ENCODE measurements at regions not wholly inside any gene's neighbourhood (a gene's known extent, or its start where the extent isn't known, plus 50 kb on each side); places are given as distances from the start of the nearest gene placed in this dataset.

- H3K27ac Mint-ChIP-seq, result no peak overlapping the region
- peaks cover 9% of the 10 kb centered on the region for H3K36me3 Mint-ChIP-seq
- no peaks in the 10 kb centered on the region for H3K9me3 ChIP-seq
- H3K4me1 ChIP-seq (ENCODE audit: control insufficient read depth in 1 of 2, extremely low read depth in 1 of 2, insufficient read depth in 2 of 2, low read length in 2 of 2), result no peaks in the 10 kb centered on the region
- POLR2A ChIA-PET, result no interaction called here
- H3K27me3 Mint-ChIP-seq, result no peaks in the 10 kb centered on the region
- no peaks in the 10 kb centered on the region for H3K4me1 Mint-ChIP-seq
- H3K4me3 Mint-ChIP-seq, result no peak overlapping the region
- no CpG with 5 or more reads among the region's 5 CpGs for WGBS (ENCODE audit: insufficient coverage)
- H3K9me3 Mint-ChIP-seq, result peaks cover 0 to 17% (median 14%) of the 10 kb centered on the region in 3 donors
- ATAC-seq (replicated peaks in 1 of 4) (no peak), DNase-seq (no peak)
- H3K36me3 ChIP-seq (ENCODE audit: control insufficient read depth in 2 of 2, extremely low read depth in 1 of 2, insufficient read depth in 1 of 2, low read length in 1 of 2), result no peaks in the 10 kb centered on the region
- H3K27ac ChIP-seq (ENCODE audit: low read length), result no peak overlapping the region
- H3K4me3 ChIP-seq (ENCODE audit: control insufficient read depth in 1 of 2, extremely low read depth in 1 of 2, low read length in 1 of 2), result no peak overlapping the region
- H3K27me3 ChIP-seq (replicated peaks in 1 of 2; ENCODE audit: control insufficient read depth in 2 of 2, extremely low read depth in 1 of 2, insufficient read depth in 2 of 2, low read length in 1 of 2), result peaks cover 0 to 5% of the 10 kb centered on the region in 2 experiments
- CTCF ChIA-PET, result no interaction called here
These were observed 93.8 kb downstream of the GLRX3 start for GRCh38 chr10:130230036-130230435.

GRCh38 chr10:130230611-130231010 lies 94.4 kb downstream of the GLRX3 start:
- Mint-ChIP-seq H3K36me3 (peaks cover 9% of the 10 kb centered on the region), H3K4me1 (no peaks in the 10 kb centered on the region), H3K27me3 (no peaks in the 10 kb centered on the region), H3K27ac (no peak overlapping the region), H3K9me3 (peaks cover 0 to 17% (median 14%) of the 10 kb centered on the region in 3 donors), H3K4me3 (no peak overlapping the region)
- DNase-seq (no peak), ATAC-seq (replicated peaks in 1 of 4) (no peak)
- H3K27me3 ChIP-seq (replicated peaks in 1 of 2; ENCODE audit: control insufficient read depth in 2 of 2, extremely low read depth in 1 of 2, insufficient read depth in 2 of 2, low read length in 1 of 2), result peaks cover 0 to 5% of the 10 kb centered on the region in 2 experiments
- 44% methylated on average over 5 of the region's 6 CpGs for WGBS (ENCODE audit: insufficient coverage)
- H3K27ac ChIP-seq (ENCODE audit: low read length), result no peak overlapping the region
- H3K4me1 ChIP-seq (ENCODE audit: control insufficient read depth in 1 of 2, extremely low read depth in 1 of 2, insufficient read depth in 2 of 2, low read length in 2 of 2), result no peaks in the 10 kb centered on the region
- ChIA-PET CTCF (no interaction called here), POLR2A (no interaction called here)
- H3K9me3 ChIP-seq, result no peaks in the 10 kb centered on the region
- no peak overlapping the region for H3K4me3 ChIP-seq (ENCODE audit: control insufficient read depth in 1 of 2, extremely low read depth in 1 of 2, low read length in 1 of 2)
- H3K36me3 ChIP-seq (ENCODE audit: control insufficient read depth in 2 of 2, extremely low read depth in 1 of 2, insufficient read depth in 1 of 2, low read length in 1 of 2), result no peaks in the 10 kb centered on the region

GRCh38 chr10:130231251-130231741 lies 95.1 kb downstream of the GLRX3 start:
- ChIA-PET CTCF (no interaction called here), POLR2A (no interaction called here)
- DNase-seq (no peak), ATAC-seq (replicated peaks in 1 of 4) (no peak)
- Mint-ChIP-seq H3K9me3 (peaks cover 0 to 17% (median 14%) of the 10 kb centered on the region in 3 donors), H3K4me1 (no peaks in the 10 kb centered on the region), H3K27ac (no peak overlapping the region), H3K36me3 (peaks cover 9% of the 10 kb centered on the region), H3K27me3 (no peaks in the 10 kb centered on the region), H3K4me3 (no peak overlapping the region)
- WGBS (ENCODE audit: insufficient coverage), result 89% methylated on average over 15 of the region's 15 CpGs
- Histone ChIP-seq H3K36me3 (ENCODE audit: control insufficient read depth in 2 of 2, extremely low read depth in 1 of 2, insufficient read depth in 1 of 2, low read length in 1 of 2) (no peaks in the 10 kb centered on the region), H3K9me3 (no peaks in the 10 kb centered on the region), H3K27me3 (replicated peaks in 1 of 2; ENCODE audit: control insufficient read depth in 2 of 2, extremely low read depth in 1 of 2, insufficient read depth in 2 of 2, low read length in 1 of 2) (peaks cover 0 to 2% of the 10 kb centered on the region in 2 experiments), H3K27ac (ENCODE audit: low read length) (no peak overlapping the region), H3K4me3 (ENCODE audit: control insufficient read depth in 1 of 2, extremely low read depth in 1 of 2, low read length in 1 of 2) (no peak overlapping the region), H3K4me1 (ENCODE audit: control insufficient read depth in 1 of 2, extremely low read depth in 1 of 2, insufficient read depth in 2 of 2, low read length in 2 of 2) (no peaks in the 10 kb centered on the region)

GRCh38 chr10:130232166-130233034 lies 96.2 kb downstream of the GLRX3 start:
- H3K36me3 Mint-ChIP-seq, result peaks cover 1% of the 10 kb centered on the region
- H3K4me3 ChIP-seq (ENCODE audit: control insufficient read depth in 1 of 2, extremely low read depth in 1 of 2, low read length in 1 of 2), result no peak overlapping the region
- WGBS (ENCODE audit: insufficient coverage), result 93% methylated on average over 23 of the region's 28 CpGs
- no peak overlapping the region for H3K27ac Mint-ChIP-seq
- H3K4me1 Mint-ChIP-seq, result no peaks in the 10 kb centered on the region
- no peak for DNase-seq
- no peak for ATAC-seq (replicated peaks in 1 of 4)
- H3K27me3 Mint-ChIP-seq, result no peaks in the 10 kb centered on the region
- H3K27me3 ChIP-seq (replicated peaks in 1 of 2; ENCODE audit: control insufficient read depth in 2 of 2, extremely low read depth in 1 of 2, insufficient read depth in 2 of 2, low read length in 1 of 2), result no peaks in the 10 kb centered on the region
- no peaks in the 10 kb centered on the region for H3K9me3 ChIP-seq
- ChIA-PET CTCF (no interaction called here), POLR2A (no interaction called here)
- H3K4me1 ChIP-seq (ENCODE audit: control insufficient read depth in 1 of 2, extremely low read depth in 1 of 2, insufficient read depth in 2 of 2, low read length in 2 of 2), result no peaks in the 10 kb centered on the region
- peaks cover 0 to 12% (median 10%) of the 10 kb centered on the region in 3 donors for H3K9me3 Mint-ChIP-seq
- H3K4me3 Mint-ChIP-seq, result no peak overlapping the region
- no peaks in the 10 kb centered on the region for H3K36me3 ChIP-seq (ENCODE audit: control insufficient read depth in 2 of 2, extremely low read depth in 1 of 2, insufficient read depth in 1 of 2, low read length in 1 of 2)
- no peak overlapping the region for H3K27ac ChIP-seq (ENCODE audit: low read length)

- POLR2A ChIA-PET, result no interaction called here
- Mint-ChIP-seq H3K27me3 (no peaks in the 10 kb centered on the region), H3K9me3 (peaks cover 0 to 6% (median 6%) of the 10 kb centered on the region in 3 donors), H3K4me3 (no peak overlapping the region), H3K36me3 (no peaks in the 10 kb centered on the region), H3K27ac (no peak overlapping the region), H3K4me1 (no peaks in the 10 kb centered on the region)
- CTCF ChIA-PET, result no interaction called here
- no peaks in the 10 kb centered on the region for H3K36me3 ChIP-seq (ENCODE audit: control insufficient read depth in 2 of 2, extremely low read depth in 1 of 2, insufficient read depth in 1 of 2, low read length in 1 of 2)
- H3K9me3 ChIP-seq, result no peaks in the 10 kb centered on the region
- DNase-seq (no peak), ATAC-seq (replicated peaks in 1 of 4) (no peak)
- H3K27me3 ChIP-seq (replicated peaks in 1 of 2; ENCODE audit: control insufficient read depth in 2 of 2, extremely low read depth in 1 of 2, insufficient read depth in 2 of 2, low read length in 1 of 2), result no peaks in the 10 kb centered on the region
- 84% methylated on average over 14 of the region's 14 CpGs for WGBS (ENCODE audit: insufficient coverage)
- no peak overlapping the region for H3K4me3 ChIP-seq (ENCODE audit: control insufficient read depth in 1 of 2, extremely low read depth in 1 of 2, low read length in 1 of 2)
- no peaks in the 10 kb centered on the region for H3K4me1 ChIP-seq (ENCODE audit: control insufficient read depth in 1 of 2, extremely low read depth in 1 of 2, insufficient read depth in 2 of 2, low read length in 2 of 2)
- no peak overlapping the region for H3K27ac ChIP-seq (ENCODE audit: low read length)
These were observed 96.8 kb downstream of the GLRX3 start for GRCh38 chr10:130233035-130233360.

- no peak overlapping the region for H3K4me3 ChIP-seq (ENCODE audit: control insufficient read depth in 1 of 2, extremely low read depth in 1 of 2, low read length in 1 of 2)
- no peak for ATAC-seq (replicated peaks in 1 of 4)
- Mint-ChIP-seq H3K27me3 (no peaks in the 10 kb centered on the region), H3K4me1 (no peaks in the 10 kb centered on the region), H3K4me3 (no peak overlapping the region), H3K36me3 (no peaks in the 10 kb centered on the region), H3K9me3 (peaks cover 0 to 2% (median 1%) of the 10 kb centered on the region in 3 donors), H3K27ac (no peak overlapping the region)
- CTCF ChIA-PET, result no interaction called here
- no peaks in the 10 kb centered on the region for H3K27me3 ChIP-seq (replicated peaks in 1 of 2; ENCODE audit: control insufficient read depth in 2 of 2, extremely low read depth in 1 of 2, insufficient read depth in 2 of 2, low read length in 1 of 2)
- H3K9me3 ChIP-seq, result no peaks in the 10 kb centered on the region
- no peak overlapping the region for H3K27ac ChIP-seq (ENCODE audit: low read length)
- no peak for DNase-seq
- 67% methylated on average over 7 of the region's 8 CpGs for WGBS (ENCODE audit: insufficient coverage)
- H3K36me3 ChIP-seq (ENCODE audit: control insufficient read depth in 2 of 2, extremely low read depth in 1 of 2, insufficient read depth in 1 of 2, low read length in 1 of 2), result no peaks in the 10 kb centered on the region
- POLR2A ChIA-PET, result no interaction called here
- no peaks in the 10 kb centered on the region for H3K4me1 ChIP-seq (ENCODE audit: control insufficient read depth in 1 of 2, extremely low read depth in 1 of 2, insufficient read depth in 2 of 2, low read length in 2 of 2)
These were observed 97.2 kb downstream of the GLRX3 start for GRCh38 chr10:130233426-130233825.

Measured in T-cell (primary cell).